Suprapubic skin (tissue), 4 donors: ENCODE measurements at regions not wholly inside any gene's neighbourhood (a gene's known extent, or its start where the extent isn't known, plus 50 kb on each side); places are given as distances from the start of the nearest gene placed in this dataset.
"Not testable (repeated sequence)": the region's sequence is repeated elsewhere in the genome, so short reads cannot be mapped to it uniquely, and the experiment has no call there.

ENCODE experiments used
- DNase-seq, 2 donors: peaks; one replicate each; pipeline ENCODE4 v3.0.0-alpha.2; 2019; ENCODE audit warnings: low spot score in 2 of 2
- H3K27ac ChIP-seq: fragments of 200-600 bp; sonication (generic); one replicate; pipeline ENCODE4 v1.5.1; 2019
- H3K27me3 ChIP-seq: fragments of 200-600 bp; sonication (generic); one replicate; pipeline ENCODE4 v1.5.1; 2019
- H3K36me3 ChIP-seq: fragments of 200-600 bp; sonication (generic); one replicate; pipeline ENCODE4 v1.5.1; 2019
- H3K4me1 ChIP-seq: fragments of 200-600 bp; sonication (generic); one replicate; pipeline ENCODE4 v1.5.1; 2019
- H3K4me3 ChIP-seq: fragments of 200-600 bp; sonication (generic); one replicate; pipeline ENCODE4 v1.5.1; 2019; ENCODE audit warnings: mild to moderate bottlenecking
- H3K9me3 ChIP-seq: fragments of 200-600 bp; sonication (generic); one replicate; pipeline ENCODE4 v1.5.1; 2019
- EP300 ChIP-seq: sonication (generic); formaldehyde crosslinking; IDR thresholded peaks from one replicate; pipeline ENCODE4 v1.6.1; 2017; ENCODE audit warnings: antibody characterized with exemption
- POLR2A ChIP-seq, 2 donors: fragments of 450-650 bp; IDR thresholded peaks; one replicate each; pipeline ENCODE4 v1.6.1; 2017; ENCODE audit warnings: antibody characterized with exemption in 2 of 2, mild to moderate bottlenecking in 2 of 2, moderate library complexity in 2 of 2
- POLR2AphosphoS5 ChIP-seq, 3 donors: sonication (generic); formaldehyde crosslinking; IDR thresholded peaks; one replicate each; pipeline ENCODE4 v1.6.1; 2017; ENCODE audit warnings: antibody characterized with exemption in 3 of 3
- WGBS: methylation state at CpG from one replicate; pipeline ENCODE4 v1.1.5; 2018; 5-methylcytosine and 5-hydroxymethylcytosine counted together
- TF ChIP-seq, protein P1 (sequence below), 2 donors: fragments of 200-600 bp in 1 of 2; fragments of 450-650 bp in 1 of 2; sonication (generic) in 1 of 2; IDR thresholded peaks; one replicate each; pipeline ENCODE4 v1.5.1; 2016 to 2019; ENCODE audit warnings: antibody characterized with exemption in 2 of 2, mild to moderate bottlenecking in 1 of 2, moderate library complexity in 1 of 2

DNA sequence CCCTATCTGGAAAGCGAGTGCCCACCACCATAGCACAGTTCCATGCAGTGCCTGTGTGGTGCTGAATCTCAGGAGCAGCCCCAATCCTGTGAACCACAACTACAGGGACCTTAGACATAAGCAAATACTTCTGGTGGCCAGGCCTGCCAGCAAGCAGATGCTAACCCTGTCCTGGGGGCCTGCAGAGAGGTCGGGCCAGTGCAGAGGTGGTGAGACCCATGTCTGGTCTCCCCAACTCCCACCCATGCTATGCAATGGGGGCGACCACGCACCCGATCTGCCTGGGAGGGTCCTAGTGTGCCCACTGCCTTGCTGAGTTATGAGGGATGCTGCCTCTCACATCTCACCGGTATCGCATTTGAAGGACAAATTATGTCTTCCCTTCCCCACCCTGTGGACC lies 151.6 kb upstream of the ZNF337 start:
- no peak overlapping the region for H3K4me3 ChIP-seq

DNA sequence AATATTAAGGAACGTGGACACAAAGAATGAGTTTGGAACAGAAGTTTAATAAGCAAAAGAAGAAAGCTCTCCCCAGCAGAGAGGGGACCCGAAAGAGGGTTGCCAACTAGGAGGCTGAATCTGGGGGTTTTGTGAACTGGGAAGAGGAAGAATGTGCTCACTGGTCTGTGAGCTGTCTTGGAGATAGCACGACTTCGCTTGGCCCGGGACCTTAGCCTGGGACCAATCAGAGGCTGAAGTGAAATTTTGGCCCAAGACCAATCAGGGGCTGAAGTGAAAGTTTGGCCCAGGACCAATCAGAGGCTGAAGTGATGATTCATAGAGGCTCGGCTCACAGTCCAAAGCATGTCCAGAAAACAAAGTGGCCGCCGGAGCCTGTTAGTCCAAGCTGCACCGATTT lies 148.0 kb upstream of the ZNF337 start:
- not testable (repeated sequence) for H3K9me3 ChIP-seq, H3K4me3 ChIP-seq, H3K36me3 ChIP-seq, DNase-seq, H3K27me3 ChIP-seq, H3K27ac ChIP-seq, H3K4me1 ChIP-seq
- no CpG with 5 or more reads among the region's 9 CpGs for WGBS

More for the DNA sequence above, 151.6 kb upstream of the ZNF337 start:
- Histone ChIP-seq H3K4me1 (peaks cover 9% of the 10 kb centered on the region), H3K36me3 (no peaks in the 10 kb centered on the region), H3K9me3 (no peaks in the 10 kb centered on the region), H3K27me3 (no peaks in the 10 kb centered on the region), H3K27ac (no peak overlapping the region)
- DNase-seq = peak; percentile 35 to 38
- WGBS = 82% methylated on average over 7 of the region's 7 CpGs
- TF ChIP-seq, protein P1, sequence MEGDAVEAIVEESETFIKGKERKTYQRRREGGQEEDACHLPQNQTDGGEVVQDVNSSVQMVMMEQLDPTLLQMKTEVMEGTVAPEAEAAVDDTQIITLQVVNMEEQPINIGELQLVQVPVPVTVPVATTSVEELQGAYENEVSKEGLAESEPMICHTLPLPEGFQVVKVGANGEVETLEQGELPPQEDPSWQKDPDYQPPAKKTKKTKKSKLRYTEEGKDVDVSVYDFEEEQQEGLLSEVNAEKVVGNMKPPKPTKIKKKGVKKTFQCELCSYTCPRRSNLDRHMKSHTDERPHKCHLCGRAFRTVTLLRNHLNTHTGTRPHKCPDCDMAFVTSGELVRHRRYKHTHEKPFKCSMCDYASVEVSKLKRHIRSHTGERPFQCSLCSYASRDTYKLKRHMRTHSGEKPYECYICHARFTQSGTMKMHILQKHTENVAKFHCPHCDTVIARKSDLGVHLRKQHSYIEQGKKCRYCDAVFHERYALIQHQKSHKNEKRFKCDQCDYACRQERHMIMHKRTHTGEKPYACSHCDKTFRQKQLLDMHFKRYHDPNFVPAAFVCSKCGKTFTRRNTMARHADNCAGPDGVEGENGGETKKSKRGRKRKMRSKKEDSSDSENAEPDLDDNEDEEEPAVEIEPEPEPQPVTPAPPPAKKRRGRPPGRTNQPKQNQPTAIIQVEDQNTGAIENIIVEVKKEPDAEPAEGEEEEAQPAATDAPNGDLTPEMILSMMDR (IDR thresholded peaks at IDR 0.05) = no peak
- TF ChIP-seq EP300 = no peak
- TF ChIP-seq POLR2A (IDR thresholded peaks at IDR 0.05) = no peak
- no peak for TF ChIP-seq POLR2AphosphoS5 (IDR thresholded peaks at IDR 0.05)

DNA sequence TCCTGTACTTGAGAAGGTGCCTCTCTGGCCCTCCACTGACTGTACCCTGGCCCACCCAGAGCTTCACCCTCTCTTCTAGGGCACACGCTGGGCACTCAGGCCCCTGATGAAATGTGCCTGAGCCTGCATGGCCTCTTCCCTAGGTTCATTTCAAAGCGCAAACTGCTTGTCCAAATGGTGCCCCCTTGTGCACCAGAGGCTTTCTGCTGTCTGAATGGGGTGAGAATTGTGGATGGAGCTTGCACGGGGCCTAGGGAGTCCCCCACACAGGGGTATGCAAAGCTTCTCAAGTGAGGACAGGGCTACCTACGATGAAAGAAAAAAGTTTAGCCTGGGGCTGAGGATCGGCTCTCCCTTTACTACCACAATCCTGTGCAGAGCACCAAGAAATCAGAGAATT lies 116.9 kb upstream of the ZNF337 start:
- no CpG with 5 or more reads among the region's 5 CpGs for WGBS
- not testable (repeated sequence) for H3K27ac ChIP-seq, H3K4me3 ChIP-seq, H3K27me3 ChIP-seq, H3K36me3 ChIP-seq, H3K9me3 ChIP-seq, H3K4me1 ChIP-seq, DNase-seq

DNA sequence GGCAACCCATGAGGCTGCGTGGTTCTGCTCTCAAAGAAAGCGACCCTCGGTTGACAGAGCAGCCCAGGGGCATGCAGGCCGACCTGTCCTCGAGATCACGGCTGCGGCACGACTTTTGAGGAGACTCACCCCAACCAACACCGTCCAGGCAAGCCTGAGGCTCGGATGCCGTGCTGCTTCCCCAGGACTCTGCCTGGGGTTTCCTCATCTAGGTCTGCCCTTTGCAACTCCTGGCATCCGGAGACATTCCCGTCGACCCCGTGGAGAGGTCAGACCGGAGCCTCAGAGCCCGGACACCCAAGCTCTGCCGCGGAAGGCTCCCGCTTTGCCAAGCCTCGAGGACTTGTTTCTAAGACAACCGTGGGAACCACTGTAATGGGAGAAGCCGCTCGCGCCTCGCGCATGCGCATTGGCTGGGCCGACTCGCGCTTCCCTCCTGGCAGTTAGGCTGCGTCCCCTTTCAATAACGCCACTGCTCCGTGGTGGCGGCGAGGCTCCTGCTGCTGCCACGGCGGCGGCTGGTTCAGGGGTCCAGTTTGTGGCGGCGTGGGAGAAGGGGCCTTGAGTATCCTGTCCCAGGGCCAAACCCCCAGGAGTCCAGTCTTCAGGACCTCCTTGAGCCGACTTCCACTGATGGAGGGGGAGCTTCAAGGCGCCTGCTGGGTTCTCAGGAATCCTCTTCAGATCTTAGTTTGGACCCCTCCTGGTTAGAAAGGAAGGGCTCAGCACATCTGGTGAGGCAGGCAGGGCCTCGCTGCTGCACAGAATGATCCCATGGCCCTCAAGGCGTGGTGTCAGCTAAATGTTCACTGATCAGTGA lies 101.7 kb upstream of the ZNF337 start:
- no CpG with 5 or more reads among the region's 45 CpGs for WGBS
- not testable (repeated sequence) for DNase-seq, H3K9me3 ChIP-seq, H3K27me3 ChIP-seq, H3K4me3 ChIP-seq, H3K4me1 ChIP-seq, H3K36me3 ChIP-seq, H3K27ac ChIP-seq

DNA sequence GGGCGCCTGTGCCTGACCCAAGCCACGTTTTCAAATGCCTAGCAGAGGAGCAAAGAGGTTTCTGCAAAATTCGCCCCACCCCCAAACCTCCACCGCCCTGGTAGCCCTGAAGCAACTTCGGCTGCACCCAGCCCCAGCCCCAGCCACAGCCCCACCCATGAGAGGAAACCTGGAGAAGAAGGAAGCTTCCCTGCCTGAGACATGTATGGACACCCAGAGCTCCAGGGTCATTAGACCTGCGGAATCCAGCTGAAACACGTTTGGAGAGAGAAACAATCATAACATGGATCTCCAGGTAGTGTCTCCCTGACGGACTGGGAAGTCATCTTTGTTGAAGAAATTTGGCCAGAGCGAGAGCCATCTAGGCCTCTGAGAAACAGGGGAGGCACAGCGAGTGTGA lies 100.4 kb upstream of the ZNF337 start:
- DNase-seq, H3K27ac ChIP-seq, H3K4me3 ChIP-seq, H3K27me3 ChIP-seq, H3K9me3 ChIP-seq, H3K36me3 ChIP-seq, H3K4me1 ChIP-seq: not testable (repeated sequence)
- no CpG with 5 or more reads among the region's 10 CpGs for WGBS

DNA sequence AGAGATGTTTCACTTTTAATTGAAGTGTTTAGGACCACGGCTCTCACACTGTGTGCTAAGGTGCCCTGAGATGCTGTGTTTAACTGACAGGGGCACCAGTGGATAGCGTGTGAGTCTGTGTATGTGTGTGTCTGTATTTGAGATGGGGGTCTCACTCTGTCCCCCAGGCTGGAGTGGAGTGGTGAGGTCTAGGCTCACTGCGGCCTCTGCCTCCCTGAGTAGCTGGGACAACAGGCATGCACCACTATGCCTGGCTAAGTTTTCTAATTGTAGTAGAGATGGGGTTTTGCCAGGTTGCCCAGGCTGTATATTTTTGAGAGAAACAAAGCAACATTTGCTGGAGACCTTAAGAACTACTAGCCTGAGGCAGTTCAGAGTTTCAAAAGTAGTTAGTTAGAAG lies 80.6 kb upstream of the ZNF337 start:
- DNase-seq, H3K4me3 ChIP-seq, H3K27ac ChIP-seq, H3K36me3 ChIP-seq, H3K4me1 ChIP-seq, H3K27me3 ChIP-seq, H3K9me3 ChIP-seq: not testable (repeated sequence)
- WGBS = 86% methylated on average over 3 of the region's 3 CpGs

DNA sequence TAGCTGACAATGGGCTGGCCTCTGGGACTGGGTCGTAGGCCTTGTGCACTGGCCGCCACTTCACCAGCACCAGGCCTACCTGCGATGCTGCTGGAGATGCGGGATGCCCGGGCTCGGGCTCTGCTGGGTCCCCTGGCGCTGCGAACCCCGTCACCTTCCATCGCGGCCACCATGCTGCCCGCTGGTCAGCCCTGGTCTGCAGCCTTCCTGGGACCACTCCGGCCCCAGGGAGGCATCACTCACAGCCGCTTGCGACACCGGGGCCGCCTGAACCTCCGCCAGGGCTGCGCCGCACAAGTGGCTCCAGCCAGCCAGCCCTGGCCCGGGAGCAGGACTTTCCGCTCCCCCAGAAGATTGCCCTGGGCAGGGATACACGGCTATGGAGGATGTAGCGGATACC lies 78.1 kb upstream of the ZNF337 start:
- H3K27ac ChIP-seq, H3K27me3 ChIP-seq, H3K4me3 ChIP-seq, H3K36me3 ChIP-seq, H3K4me1 ChIP-seq, DNase-seq, H3K9me3 ChIP-seq: not testable (repeated sequence)
- WGBS = 89% methylated on average over 23 of the region's 24 CpGs

DNA sequence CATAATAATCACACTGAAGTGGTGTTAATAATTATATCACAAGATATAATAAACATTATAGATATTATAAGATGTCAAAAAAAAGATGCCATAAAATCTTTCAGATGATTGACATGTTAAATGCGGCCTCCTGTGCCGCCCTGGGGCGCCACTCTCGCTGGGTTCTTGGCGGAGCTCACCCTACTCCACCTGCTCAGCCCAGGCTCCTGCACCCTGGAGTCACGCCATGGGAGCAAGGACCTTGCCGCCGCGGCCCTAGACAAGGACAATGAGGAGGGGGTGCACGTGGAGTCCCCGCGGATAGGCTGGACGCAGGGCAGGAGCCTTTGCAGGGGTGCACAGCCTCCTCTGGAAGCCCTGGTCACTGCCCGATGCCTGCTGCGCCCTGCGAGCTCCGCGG lies 77.5 kb upstream of the ZNF337 start:
- H3K4me3 ChIP-seq, H3K27ac ChIP-seq, H3K4me1 ChIP-seq, DNase-seq, H3K9me3 ChIP-seq, H3K27me3 ChIP-seq, H3K36me3 ChIP-seq: not testable (repeated sequence)
- WGBS = 90% methylated on average over 13 of the region's 18 CpGs

DNA sequence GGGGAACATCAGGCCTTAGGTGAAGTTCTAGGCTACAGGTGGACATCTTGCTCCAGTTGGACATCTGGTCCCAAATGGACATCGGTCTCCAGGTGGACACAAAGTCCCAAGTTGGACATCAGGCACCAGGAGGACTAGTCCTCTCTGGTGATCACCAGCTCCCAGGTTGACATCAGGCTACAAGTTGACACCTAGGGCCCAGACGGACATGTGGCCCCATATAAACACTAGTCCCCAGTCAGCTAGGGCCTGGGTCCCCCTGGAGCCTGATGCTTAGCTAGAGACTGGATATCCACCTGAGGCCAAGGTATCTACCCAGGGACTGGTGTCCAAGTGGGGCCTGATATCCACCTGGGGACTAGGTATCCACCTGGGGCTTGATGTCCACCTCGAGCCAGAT lies 75.8 kb upstream of the ZNF337 start:
- H3K36me3 ChIP-seq, DNase-seq, H3K27ac ChIP-seq, H3K4me3 ChIP-seq, H3K9me3 ChIP-seq, H3K27me3 ChIP-seq, H3K4me1 ChIP-seq: not testable (repeated sequence)
- WGBS = 90% methylated on average over 3 of the region's 3 CpGs

DNA sequence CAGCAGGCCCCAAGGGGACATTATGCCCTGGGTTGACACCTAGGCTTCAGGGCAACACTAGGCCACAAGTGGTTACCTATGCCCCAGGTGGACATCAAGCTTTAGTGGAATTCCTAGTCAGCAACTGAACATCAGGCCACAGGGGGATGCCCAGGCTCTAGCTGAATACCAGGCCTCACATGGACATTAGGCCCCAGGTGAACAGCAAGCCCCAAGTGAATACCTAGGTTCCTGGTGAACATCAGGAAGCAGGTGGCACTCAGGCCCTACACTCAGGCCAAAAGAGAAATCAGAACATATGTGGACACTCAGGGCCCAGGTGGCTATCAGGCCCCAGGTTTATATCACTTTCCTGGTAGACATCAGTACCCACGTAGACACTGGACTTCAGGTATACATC lies 75.2 kb upstream of the ZNF337 start:
- 80% methylated on average over 1 of the region's 1 CpG for WGBS
- not testable (repeated sequence) for DNase-seq

More for the DNA sequence above, 75.2 kb upstream of the ZNF337 start:
- H3K4me3 ChIP-seq, H3K4me1 ChIP-seq, H3K27me3 ChIP-seq, H3K27ac ChIP-seq, H3K36me3 ChIP-seq, H3K9me3 ChIP-seq: not testable (repeated sequence)
